Right atrium auricular region (tissue), 2 donors: ENCODE measurements at regions not wholly inside any gene's neighbourhood (a gene's known extent, or its start where the extent isn't known, plus 50 kb on each side); places are given as distances from the start of the nearest gene placed in this dataset.

Experiments
- DNase-seq: peaks from one replicate; pipeline ENCODE4 v3.0.0-alpha.2; 2019; ENCODE audit warnings: low spot score
- H3K27ac ChIP-seq, 2 donors: fragments of 200-600 bp; sonication (generic); 1 replicate in 1 of 2; 2 replicates in 1 of 2; pipeline ENCODE4 v1.5.1; 2016 to 2019
- H3K27me3 ChIP-seq, 2 donors: fragments of 200-600 bp; sonication (generic); one replicate each; pipeline versions ENCODE4 v1.5.1 to v1.6.0; 2017 to 2019
- H3K36me3 ChIP-seq: fragments of 200-600 bp; sonication (generic); one replicate; pipeline ENCODE4 v1.5.1; 2016
- H3K4me1 ChIP-seq, 2 donors: fragments of 200-600 bp; sonication (generic); one replicate each; pipeline versions ENCODE4 v1.5.1 to v1.6.0; 2017 to 2019
- H3K4me3 ChIP-seq, 2 donors: fragments of 200-600 bp; sonication (generic); 1 replicate in 1 of 2; 2 replicates in 1 of 2; pipeline ENCODE4 v1.5.1; 2017 to 2019; ENCODE audit warnings: mild to moderate bottlenecking in 1 of 2, moderate library complexity in 1 of 2
- H3K9me3 ChIP-seq, 2 donors: fragments of 200-600 bp; sonication (generic); one replicate each; pipeline ENCODE4 v1.5.1; 2019
- CTCF ChIP-seq, 2 donors: fragments of 200-600 bp; sonication (generic); IDR thresholded peaks; one replicate each; pipeline ENCODE4 v1.5.1; 2019; ENCODE audit warnings: antibody characterized with exemption in 2 of 2

GRCh38 chr6:169026175-169026574 lies 227.5 kb downstream of the THBS2 start:
- H3K4me3 ChIP-seq = no peak overlapping the region
- DNase-seq = no peak
- H3K36me3 ChIP-seq = no peaks in the 10 kb centered on the region
- H3K27me3 ChIP-seq = no peaks in the 10 kb centered on the region
- H3K9me3 ChIP-seq = no peaks in the 10 kb centered on the region
- H3K4me1 ChIP-seq = no peaks in the 10 kb centered on the region
- TF ChIP-seq CTCF (IDR thresholded peaks at IDR 0.05) = no peak
- H3K27ac ChIP-seq = no peak overlapping the region

DNA sequence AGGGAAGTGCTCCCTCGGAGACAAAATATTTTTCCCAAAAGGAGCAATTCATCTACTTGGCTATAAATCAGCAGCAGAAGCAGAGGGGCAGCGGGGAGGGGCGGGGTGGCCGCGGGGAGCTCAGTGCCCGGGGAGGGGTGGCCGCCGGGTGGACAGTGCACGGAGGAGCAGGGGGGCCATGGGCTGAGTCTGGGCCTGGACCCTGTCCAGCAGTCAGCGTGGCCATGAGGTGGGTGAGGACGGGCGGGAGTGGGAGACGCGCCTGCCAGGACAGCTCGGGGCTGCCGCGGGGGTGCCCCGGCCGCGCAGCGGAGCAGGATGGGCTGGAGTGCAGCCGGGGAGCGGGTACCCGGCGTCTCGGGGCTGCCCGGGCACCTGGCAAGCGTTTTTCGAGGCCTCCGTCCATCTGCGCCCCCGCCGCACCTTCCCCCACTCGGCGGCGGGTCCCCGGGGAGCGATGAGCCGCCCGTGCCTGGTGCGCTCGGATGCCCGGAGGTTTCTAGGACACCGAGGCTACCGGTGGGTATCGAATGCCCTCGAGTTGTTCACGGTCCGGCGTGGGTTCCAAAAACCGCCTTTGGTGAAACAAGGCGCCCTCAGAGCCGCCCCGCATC lies 229.5 kb downstream of the THBS2 start:
- H3K4me3 ChIP-seq = no peak overlapping the region
- no peaks in the 10 kb centered on the region for H3K4me1 ChIP-seq
- DNase-seq = no peak
- H3K27me3 ChIP-seq = no peaks in the 10 kb centered on the region
- no peaks in the 10 kb centered on the region for H3K36me3 ChIP-seq
- no peak overlapping the region for H3K27ac ChIP-seq
- TF ChIP-seq CTCF (IDR thresholded peaks at IDR 0.05) = no peak
- no peaks in the 10 kb centered on the region for H3K9me3 ChIP-seq

GRCh38 chr6:169023161-169023874 lies 230.3 kb downstream of the THBS2 start:
- no peak for DNase-seq
- H3K27me3 ChIP-seq = no peaks in the 10 kb centered on the region
- no peaks in the 10 kb centered on the region for H3K4me1 ChIP-seq
- no peak overlapping the region for H3K4me3 ChIP-seq
- no peaks in the 10 kb centered on the region for H3K9me3 ChIP-seq
- no peaks in the 10 kb centered on the region for H3K36me3 ChIP-seq
- H3K27ac ChIP-seq = no peak overlapping the region
- no peak for TF ChIP-seq CTCF (IDR thresholded peaks at IDR 0.05)

DNA sequence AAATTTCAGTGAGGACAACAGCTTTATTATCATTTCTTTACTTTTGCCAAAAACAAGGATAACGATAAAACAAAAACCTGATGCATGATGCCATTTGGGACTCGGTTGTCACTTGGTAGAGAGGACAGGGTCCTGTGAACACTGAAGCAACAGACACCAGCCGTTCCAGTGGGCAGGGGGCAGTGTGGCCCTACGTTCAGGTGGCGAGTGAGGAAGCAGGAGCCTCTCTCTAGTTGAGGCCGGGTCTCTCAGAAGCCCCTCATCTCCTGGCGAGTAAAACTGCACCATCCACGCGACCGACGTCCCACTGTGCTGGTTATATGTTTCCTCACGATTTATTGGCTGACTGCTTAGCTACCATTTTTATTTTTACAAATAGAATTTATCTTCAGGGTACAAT lies 231.6 kb downstream of the THBS2 start:
- no peak for DNase-seq
- H3K4me3 ChIP-seq = no peak overlapping the region
- peaks cover 0 to 5% of the 10 kb centered on the region in 2 donors for H3K9me3 ChIP-seq
- no peaks in the 10 kb centered on the region for H3K36me3 ChIP-seq
- no peaks in the 10 kb centered on the region for H3K4me1 ChIP-seq
- no peaks in the 10 kb centered on the region for H3K27me3 ChIP-seq
- TF ChIP-seq CTCF (IDR thresholded peaks at IDR 0.05) = no peak
- H3K27ac ChIP-seq = no peak overlapping the region

- no peaks in the 10 kb centered on the region for H3K36me3 ChIP-seq
- no peak for DNase-seq
- peaks cover 0 to 15% of the 10 kb centered on the region in 2 donors for H3K9me3 ChIP-seq
- H3K27me3 ChIP-seq = no peaks in the 10 kb centered on the region
- no peak overlapping the region for H3K27ac ChIP-seq
- no peak for TF ChIP-seq CTCF (IDR thresholded peaks at IDR 0.05)
- H3K4me3 ChIP-seq = no peak overlapping the region
- no peaks in the 10 kb centered on the region for H3K4me1 ChIP-seq
Measured at GRCh38 chr6:169020821-169021220, 232.8 kb downstream of the THBS2 start.
